Glomerular visceral epithelial cell (primary cell): ENCODE measurements at regions not wholly inside any gene's neighbourhood (a gene's known extent, or its start where the extent isn't known, plus 50 kb on each side); places are given as distances from the start of the nearest gene placed in this dataset.

Experiments
- DNase-seq: peaks from one replicate; pipeline ENCODE4 v3.0.0-alpha.2; 2016; ENCODE audit errors: extremely low spot score

GRCh38 chr4:20302336-20302735 lies 50.6 kb downstream of the SLIT2 start:
- DNase-seq, result no peak

GRCh38 chr4:20305976-20306375 lies 54.3 kb downstream of the SLIT2 start:
- peak; percentile 16 for DNase-seq

- no peak for DNase-seq
Observed at GRCh38 chr4:20311856-20312255, 60.2 kb downstream of the SLIT2 start.

- DNase-seq, result no peak
Observed at GRCh38 chr4:20313237-20314030, 61.7 kb downstream of the SLIT2 start.

GRCh38 chr4:20317424-20317985 lies 65.8 kb downstream of the SLIT2 start:
- no peak for DNase-seq

GRCh38 chr4:20318001-20318908 lies 66.5 kb downstream of the SLIT2 start:
- DNase-seq, result no peak

- DNase-seq, result no peak
Observed at GRCh38 chr4:20318909-20319277, 67.2 kb downstream of the SLIT2 start.

GRCh38 chr4:20319825-20320612 lies 68.3 kb downstream of the SLIT2 start:
- no peak for DNase-seq

- DNase-seq, result no peak
Observed at GRCh38 chr4:20323991-20324390, 72.3 kb downstream of the SLIT2 start.

GRCh38 chr4:20326460-20326859 lies 74.8 kb downstream of the SLIT2 start:
- DNase-seq, result no peak

GRCh38 chr4:20326977-20327376 lies 75.3 kb downstream of the SLIT2 start:
- DNase-seq, result no peak

- no peak for DNase-seq
Observed at GRCh38 chr4:20327808-20328207, 76.1 kb downstream of the SLIT2 start.

GRCh38 chr4:20331642-20332041 lies 79.9 kb downstream of the SLIT2 start:
- DNase-seq, result no peak

- DNase-seq, result no peak
Observed at GRCh38 chr4:20333141-20333715, 81.5 kb downstream of the SLIT2 start.

GRCh38 chr4:20337261-20337664 lies 85.6 kb downstream of the SLIT2 start:
- peak; percentile 16 for DNase-seq

GRCh38 chr4:20338841-20339240 lies 87.1 kb downstream of the SLIT2 start:
- no peak for DNase-seq

- peak; percentile 38 for DNase-seq
Observed at GRCh38 chr4:20341134-20341738, 89.5 kb downstream of the SLIT2 start.

- no peak for DNase-seq
Observed at GRCh38 chr4:20347531-20347930, 95.8 kb downstream of the SLIT2 start.

- DNase-seq, result no peak
Observed at GRCh38 chr4:20348411-20348810, 96.7 kb downstream of the SLIT2 start.

GRCh38 chr4:20351360-20352162 lies 99.9 kb downstream of the SLIT2 start:
- DNase-seq, result no peak
